MV-4-11 (cell line): ENCODE measurements at regions not wholly inside any gene's neighbourhood (a gene's known extent, or its start where the extent isn't known, plus 50 kb on each side); places are given as distances from the start of the nearest gene placed in this dataset.

Source experiments
- DNase-seq: peaks from one replicate; lab custom pipeline; 2025; lab: John Stamatoyannopoulos, UW

DNA sequence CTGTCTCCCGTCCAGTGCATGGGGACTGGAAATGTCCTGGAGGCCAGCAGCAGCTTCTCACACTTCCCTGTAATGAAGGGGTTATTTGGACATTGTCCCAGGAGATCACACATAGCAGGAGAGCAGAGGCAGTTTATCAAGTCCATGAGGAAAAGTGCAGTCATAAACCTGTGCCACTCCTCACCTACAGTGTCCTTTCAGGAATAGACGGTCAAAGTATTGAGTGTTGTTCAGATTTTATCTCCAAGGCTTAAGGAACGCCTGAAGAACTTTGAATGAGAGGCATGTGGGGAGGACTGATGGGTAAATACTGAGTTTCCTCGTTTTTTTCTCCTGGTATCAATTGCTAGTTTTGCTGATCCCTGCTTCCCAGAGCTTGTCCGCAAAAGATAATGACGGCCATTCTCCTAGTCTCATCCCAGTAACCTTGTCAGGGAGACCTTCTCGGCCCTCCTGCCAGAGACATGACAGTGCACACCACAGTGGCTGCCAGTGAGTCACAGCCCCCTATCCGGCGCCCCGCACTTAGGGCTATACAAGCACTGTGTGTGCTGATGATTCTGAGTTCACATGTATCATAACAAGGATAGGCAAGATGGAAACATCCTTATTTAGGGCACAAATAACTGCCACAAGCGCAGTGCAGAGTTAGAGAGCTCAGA lies 495.5 kb upstream of the MGMT start:
- DNase-seq, result no peak

DNA sequence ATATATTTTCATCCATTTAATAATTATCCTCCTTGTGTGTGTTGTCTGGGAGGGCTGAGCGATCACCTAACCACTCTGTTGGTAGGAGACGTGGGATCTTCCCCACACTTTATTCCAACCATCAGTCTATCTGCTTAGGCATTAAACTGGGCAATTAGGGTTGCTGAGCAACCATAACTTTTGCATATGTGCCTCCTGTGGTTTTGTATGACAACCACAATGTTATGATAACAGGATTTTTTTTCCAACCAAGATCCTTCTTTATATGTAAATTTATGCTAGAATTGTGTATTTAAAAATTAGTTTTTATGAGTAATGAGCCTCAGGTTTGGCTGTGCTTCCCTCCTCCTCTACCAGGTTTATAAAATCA lies 495.0 kb upstream of the MGMT start:
- no peak for DNase-seq

DNA sequence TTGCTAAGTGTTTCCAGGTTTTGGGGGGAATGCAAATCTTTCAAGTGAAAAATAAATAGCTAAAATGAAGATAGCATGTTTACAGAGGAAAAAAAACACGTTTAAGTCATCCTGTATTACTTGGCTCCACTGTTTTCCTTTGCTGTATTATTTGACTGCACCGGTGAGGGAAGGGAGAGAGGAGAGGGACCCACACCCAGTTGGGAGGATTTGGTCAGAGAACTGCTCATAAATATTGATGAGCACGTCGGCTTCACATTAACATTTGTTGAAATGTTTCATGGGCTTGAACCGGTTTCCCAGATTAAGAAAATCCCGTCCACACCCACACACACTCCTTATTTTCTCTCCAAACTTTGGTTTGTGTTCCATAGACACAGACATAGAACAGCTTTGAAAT lies 493.8 kb upstream of the MGMT start:
- DNase-seq, result no peak

DNA sequence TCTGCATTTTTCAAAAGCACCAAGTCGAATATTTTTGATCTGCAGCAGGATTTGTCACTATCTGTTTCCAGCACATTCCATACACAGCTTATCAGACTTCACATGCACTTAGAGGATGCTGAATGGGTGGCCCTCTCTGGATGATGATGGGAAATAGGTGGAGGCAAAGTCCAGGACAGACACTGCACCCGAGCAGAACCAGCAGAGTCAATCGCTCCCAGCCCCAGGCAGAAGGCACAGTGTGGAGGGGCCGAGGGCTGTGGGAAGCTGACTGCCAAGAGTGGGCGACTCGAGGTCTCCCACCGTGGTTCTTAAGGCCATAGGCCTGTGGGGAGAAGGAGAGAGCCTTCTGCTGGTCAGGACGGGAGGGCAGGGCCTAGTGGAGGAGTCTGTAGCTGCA lies 490.2 kb upstream of the MGMT start:
- DNase-seq, result no peak

DNA sequence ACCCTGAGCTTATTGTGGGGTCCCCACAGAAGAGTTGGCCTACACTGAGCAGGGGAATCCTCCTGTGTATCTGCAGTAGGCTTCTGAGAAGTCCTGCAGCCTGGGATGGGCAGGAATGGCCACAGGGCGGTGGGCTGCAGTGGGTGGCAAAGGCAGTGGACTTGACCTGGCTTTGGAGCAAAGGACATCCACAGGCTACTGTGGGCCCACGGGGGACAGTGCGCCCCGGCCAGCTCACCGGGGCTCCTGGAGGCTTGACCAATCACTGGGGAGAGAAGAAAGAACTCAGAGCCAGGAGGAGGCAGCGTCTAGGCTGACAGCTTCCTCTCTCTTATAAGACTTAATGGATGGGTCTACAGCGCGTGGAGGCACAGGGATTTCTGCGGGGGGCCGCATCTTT lies 488.8 kb upstream of the MGMT start:
- no peak for DNase-seq

DNA sequence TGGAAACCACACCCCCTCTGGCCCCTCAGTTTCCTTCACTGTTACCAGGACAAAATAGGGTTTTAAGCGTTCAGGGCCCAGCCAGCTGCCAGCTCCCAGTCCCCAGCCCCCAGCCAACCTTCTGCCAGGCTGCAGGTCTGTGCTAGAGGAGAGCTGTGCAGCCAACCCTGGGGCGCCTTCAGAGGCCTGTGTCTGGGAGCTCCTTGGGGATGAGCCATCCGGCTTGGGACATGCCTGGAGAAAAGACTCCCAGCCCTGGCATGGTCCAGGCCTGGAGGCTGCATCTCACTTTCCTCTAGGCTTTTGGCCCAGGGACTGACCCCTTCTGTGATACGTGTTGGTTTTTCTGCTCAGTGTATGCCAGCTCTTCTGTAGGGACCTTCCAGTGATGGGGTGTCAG lies 487.6 kb upstream of the MGMT start:
- DNase-seq, result no peak

DNA sequence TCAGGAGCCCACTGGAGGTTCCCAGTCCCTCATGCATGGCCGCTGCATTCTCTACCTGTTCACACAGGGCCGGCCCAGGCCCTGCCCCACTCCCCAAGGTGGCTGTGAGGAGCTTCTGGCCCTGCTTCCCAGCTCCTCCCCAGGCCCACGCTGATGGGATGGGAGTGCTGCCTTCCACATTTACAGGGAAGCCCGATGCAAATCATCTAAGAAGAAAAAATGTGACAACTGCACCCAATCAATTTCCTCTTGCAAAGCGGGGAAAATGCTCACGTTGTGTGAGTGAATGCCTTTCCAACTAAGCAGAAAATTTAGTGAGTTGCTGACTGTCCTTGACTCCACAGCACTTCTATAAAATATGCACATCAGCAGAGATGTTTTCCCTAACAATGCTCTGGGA lies 485.8 kb upstream of the MGMT start:
- no peak for DNase-seq

DNA sequence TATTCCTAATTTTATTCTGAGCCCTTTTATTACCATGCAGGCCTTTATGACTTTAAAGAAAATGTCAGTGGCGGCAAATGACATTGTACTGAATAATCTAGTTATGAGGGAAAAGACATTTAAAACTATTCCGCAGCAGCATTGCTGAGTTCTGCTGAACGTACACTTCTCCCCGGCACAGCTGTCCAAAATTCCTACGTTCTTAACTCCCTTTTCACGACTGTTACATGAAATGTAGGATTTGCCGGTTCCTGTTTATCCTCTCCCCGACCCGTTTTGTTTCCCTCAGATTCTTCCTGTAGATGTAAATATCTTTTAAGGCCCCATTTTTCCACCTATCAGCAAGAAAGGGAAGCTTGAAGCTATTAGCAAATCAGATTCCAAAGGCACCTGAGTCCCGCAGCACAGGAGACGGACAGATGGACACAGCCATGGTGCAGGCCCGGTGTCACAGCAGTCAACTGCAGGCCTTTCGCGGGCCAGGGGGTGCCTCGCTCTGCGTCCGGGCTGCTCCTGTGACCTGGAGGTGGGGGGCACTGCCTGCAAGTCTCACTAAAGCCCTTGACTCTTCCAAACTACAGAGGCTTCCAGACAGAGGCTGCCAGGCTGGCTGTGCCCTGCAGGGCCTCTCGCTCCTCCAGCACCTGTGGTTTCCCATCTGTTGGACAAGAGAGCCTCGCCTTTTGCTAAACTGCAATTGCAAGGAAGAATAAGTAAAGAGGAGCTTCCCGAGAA lies 485.0 kb upstream of the MGMT start:
- no peak for DNase-seq

DNA sequence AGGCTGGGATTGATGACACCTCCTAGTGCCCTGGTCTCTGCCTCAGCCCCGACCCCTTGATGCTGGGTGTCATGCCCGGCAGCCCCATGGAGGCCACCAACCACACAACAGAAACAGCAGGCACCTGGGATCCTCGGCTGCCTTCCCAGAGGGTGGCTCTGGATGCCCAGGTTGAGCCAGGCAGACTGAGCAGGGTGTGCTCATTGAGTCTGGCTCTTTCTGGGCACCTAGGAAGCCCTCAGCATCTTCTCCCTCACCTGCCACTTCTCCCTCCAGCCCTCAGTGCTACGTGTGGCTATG lies 484.5 kb upstream of the MGMT start:
- DNase-seq, result no peak

DNA sequence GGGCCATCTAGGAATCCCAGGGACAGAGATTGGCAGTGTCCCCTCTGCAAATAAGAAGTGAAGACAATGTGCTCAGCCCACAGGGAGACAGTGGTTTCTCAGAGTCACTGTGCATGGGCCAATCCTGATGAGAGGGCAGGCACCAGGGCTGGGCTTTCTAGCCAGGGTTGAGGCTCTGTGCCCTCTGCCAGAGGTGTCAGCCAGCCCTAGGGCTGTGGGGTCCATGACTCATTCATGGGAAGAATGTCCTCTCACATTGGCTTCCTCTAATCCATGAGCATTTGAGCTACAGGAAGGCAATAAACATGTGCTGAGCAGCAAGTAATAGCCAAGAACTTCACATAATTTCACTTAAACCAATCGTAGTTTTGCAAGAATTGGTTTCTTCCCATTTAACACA lies 482.0 kb upstream of the MGMT start:
- peak; percentile 15 for DNase-seq

DNA sequence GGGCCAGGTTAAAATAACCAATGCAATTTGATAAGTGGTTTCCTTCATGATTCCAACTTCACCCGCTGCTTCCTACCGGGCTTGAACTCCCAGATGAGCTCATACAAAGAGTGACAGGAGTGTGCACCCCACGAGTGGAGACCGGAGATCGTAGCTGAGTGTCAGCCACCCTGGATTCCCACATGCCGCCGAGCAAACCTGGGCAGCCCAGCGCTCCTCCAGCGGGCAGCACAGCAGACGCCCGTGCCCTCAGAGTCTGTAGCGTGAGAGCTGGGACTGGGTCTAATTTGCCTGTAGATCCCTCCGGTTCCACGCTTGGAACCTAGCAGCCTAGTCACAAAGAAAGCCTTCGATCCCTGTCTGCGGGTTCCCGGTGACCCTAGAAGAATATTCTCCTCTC lies 476.1 kb upstream of the MGMT start:
- DNase-seq, result no peak

DNA sequence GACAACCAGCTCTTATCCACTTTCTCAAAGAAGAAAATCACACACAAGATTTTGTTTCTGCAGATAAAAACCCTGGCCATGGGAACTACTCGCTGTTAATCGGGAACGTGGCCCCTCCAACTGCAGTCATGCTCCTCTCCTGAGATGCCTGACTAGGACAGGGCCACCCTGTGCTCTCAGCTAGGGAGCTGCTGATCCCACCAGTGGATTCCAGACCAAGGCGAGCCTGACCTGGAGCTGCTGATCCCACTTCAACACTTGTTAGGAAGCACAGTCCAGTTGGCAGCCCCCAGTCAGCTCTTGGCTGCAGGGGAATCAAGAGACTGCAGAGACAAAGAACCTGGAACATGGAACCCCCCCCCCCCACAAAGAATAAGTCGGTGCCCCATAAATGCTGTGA lies 474.3 kb upstream of the MGMT start:
- no peak for DNase-seq

DNA sequence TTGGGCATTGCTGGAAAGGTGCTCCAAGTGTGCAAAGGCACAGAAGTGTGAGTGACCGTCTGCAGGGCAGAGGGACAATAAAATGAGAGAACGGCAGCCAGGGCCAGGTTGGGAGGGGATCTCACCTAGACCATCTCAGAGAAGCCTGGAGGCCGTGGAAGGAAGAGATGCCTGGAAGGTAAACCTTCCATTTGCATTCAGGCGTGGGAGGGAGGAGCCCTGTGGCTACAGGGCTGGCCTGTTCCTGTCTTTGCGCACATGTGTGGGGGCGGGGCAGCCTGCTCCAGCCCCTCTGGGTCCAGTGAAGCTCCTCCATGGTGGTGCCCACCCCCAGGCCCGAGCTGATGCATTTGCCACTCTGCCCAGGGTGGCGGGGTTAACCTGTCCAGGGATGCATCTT lies 473.6 kb upstream of the MGMT start:
- DNase-seq, result no peak

DNA sequence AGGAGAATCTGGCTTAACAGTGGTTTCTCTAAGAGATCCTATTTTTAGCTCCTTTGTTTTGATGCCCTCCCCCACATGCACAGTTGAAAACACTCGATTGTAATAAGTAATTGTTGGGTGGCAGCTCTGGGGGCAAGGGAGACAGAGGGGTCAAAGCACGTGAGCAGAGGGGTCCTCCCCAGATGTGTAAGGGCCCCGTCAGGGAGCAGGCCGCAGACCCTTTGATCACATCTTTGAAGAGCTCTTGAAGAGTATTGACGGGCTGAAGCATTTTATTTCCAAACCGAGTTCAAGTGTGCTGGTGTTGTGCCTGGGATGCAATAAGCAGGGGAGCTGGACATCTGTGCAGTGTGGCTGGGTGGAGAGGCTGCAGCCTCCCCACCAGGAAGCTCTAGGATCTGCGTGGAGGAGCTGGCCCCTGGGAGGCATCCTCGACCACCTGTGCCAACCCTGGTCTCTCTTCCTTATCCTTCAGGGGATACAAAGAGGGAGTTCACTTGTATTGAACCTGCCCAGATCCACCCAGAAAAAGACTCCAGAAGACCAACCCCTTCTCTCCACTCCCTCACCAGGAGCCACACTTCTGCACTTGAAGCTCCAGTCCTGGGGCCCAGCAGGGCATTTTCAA lies 473.0 kb upstream of the MGMT start:
- DNase-seq, result no peak

DNA sequence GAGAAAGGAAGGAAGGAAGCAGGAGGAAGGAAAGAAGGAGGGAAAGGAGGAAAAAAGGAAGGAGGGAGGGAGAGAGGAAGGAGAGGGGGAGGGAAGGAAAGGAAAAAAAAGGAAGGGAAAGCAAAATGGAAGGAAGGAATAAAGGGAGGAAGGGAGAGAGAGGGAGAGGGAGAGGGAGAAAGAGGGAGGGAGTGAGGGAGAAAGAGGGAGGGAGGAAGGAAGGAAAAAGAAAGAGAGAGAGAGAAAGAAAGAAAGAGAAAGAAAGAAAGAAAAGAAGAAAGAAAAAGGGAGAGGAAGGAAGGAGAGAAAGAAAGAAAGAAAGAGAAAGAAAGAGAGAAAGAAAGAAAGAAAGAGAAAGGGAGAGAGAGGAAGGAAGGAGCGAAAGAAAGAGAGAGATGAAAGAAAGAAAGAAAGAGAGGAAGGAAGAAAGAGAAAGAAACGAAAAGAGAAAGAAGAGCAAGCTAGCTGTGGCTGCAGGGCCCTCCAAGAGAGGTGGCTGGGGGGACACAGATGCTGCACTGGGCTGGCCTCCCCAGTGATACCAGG lies 472.4 kb upstream of the MGMT start:
- no peak for DNase-seq

DNA sequence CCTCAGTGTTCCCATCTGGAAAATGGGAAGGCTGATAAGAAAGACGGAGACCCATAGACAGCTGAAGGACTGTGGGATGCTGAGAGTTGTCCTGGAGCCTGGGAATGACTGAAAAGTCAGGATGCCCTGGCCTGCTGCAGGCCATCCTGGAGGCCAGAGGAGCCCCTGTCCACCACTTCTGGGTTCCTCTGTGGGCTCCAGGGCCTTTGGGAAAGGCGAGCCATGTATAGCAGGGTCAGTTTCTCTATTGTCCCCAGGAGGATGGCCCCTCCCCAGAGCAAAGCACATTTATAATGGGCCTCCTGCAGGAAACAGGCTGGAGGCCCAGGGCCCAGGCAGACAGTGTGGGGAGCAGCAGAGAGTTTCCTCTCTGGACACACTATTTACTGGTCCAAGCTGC lies 471.4 kb upstream of the MGMT start:
- DNase-seq, result no peak

DNA sequence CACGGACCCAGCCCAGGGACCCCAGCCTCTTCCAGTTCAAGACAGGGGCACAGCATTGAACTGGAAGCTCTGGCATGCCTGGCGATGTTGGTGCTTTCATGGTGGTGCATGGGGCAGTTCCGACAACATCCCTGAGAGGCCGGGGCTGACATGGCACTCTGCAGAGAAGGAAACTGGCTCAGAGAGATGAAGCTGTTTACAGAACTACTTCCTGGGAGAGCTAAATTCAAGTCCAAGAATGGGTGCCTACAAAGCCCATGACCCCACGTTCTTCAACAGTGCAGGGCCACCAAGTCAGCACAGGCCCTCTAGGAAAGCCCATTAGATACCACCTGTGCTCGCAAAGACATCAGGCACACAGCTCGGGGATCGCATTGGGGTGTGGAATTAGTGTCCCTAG lies 470.9 kb upstream of the MGMT start:
- DNase-seq, result no peak

DNA sequence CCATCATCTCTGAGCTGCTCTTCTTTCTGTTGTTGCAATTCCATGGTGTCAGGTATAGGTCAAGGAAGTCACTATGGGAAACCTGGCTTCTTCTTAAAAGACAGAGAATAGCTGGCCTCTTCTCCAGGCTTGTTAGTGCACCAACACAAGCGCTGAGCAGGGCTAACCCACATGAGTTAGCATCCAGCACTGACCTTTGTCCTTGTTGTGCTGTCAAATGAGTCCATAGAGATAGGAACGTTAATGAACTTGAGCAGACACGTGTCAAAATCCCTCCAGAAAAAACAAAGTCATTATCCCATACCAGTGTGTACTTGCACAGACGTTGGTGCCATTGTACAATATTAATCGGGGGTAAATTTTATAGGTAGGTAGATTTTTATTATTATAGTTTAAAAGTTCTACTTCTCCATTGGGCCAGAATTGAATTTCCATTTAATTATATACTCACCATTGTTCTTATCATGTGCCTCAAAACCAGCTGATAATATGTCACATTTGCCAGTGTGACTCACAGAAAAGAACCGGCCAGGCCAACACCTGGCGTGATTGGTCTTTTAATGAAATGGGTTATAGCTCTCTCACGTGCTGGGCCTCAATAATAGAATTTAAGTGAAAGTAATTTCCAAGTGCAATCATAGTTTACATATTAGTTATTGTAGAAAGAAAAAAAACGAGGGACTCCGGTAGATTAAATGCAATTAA lies 468.8 kb upstream of the MGMT start:
- DNase-seq, result no peak

DNA sequence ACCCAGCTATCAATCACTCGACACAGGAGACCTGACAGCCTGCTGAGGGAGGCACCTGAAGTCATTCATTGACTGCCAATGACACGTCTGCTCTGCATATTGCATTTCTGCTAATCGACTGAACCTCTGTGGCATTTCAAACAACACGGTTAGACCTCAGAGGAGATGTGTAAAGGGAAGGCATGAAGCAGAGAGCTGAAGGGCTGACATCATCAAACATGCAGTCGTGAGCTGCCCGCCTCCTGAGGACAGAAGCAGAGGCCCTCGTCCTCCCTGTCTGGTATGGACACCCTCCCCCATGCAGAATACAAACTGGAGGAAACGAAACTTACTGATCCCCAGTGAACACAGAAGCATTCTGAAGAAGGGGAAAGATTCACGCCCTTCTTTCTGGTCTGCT lies 462.6 kb upstream of the MGMT start:
- peak; percentile 27 for DNase-seq

DNA sequence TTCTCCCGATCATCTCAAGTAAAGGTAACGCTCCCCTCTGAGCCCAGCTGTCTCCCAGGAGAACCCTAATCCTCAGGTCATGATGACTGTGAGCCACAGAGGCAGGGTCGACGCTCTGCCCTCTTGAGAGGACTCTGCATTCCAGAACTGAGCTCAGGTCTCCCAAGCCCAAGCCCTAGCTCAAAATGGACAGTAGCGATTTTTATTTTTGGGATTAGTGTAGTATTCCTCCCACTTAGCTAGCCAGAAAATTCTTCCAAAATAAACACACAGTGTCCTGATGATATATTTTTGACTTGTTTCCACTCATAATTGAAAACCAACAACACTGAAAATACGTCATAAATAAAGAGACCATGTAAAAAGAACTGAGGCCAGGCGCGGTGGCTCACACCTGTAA lies 462.0 kb upstream of the MGMT start:
- DNase-seq, result no peak

DNA sequence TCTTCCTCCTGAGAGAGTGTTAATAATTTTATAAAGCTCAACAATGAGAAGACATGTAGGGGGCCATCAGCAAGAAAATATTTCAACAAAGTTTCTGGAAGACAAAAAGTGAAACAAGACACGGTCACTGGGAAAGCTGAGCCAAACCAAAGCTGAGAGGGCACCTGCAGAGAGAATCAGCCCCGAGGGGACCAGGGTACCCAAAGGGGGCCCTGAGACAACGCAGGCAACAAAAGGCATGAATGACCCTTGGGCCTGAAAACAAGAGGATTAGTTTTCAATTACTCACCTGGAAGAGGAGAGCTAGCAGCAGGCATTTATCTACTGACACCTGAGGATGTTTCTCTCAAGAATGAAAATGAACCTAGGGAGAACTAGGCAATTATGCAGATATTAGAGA lies 461.2 kb upstream of the MGMT start:
- DNase-seq, result no peak

DNA sequence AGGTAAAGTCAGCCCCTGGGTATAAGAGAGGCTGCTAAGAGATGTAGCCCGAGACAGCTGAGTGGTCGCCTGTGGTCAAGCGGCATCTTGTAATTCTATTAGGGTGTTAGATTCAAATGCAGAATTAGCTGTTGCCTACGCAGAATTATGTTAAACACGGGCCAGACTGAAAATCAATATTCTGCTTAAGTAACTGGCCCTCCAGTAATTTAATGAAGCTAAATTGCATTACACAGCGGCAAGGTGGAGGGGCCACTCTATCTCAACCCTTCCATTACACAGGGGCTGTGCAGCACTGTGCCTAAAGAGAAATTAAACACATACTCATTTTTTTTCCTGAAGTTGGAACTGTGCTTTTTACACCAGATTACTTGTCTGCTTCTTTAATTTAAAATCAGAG lies 448.5 kb upstream of the MGMT start:
- no peak for DNase-seq
